AG04450 (cell line): ENCODE measurements at regions not wholly inside any gene's neighbourhood (a gene's known extent, or its start where the extent isn't known, plus 50 kb on each side); places are given as distances from the start of the nearest gene placed in this dataset.

Source experiments
- CTCF ChIA-PET: fragments of 300-600, 350-600 bp; formaldehyde crosslinking; extraction: SDS; loops from one replicate; lab custom pipeline; 2022; ENCODE audit warnings: antibody characterized with exemption, inconsistent platforms; lab: Charles Lee
- POLR2A ChIA-PET: fragments of 350-600 bp; formaldehyde crosslinking; extraction: SDS; loops from one replicate; lab custom pipeline; 2021; ENCODE audit warnings: antibody characterized with exemption, inconsistent platforms; lab: Yijun Ruan, JAX
- DNase-seq: peaks from one replicate; pipeline ENCODE4 v3.0.0-alpha.2; 2011; ENCODE audit warnings: low read depth, low spot score
- H3K27ac ChIP-seq: one replicate; pipeline ENCODE4 v1.5.1; 2012; ENCODE audit warnings: low read depth, low read length, control low read depth
- H3K27me3 ChIP-seq: one replicate; pipeline ENCODE4 v1.6.0; 2012; ENCODE audit warnings: low read length; ENCODE audit not compliant: control insufficient read depth, insufficient read depth
- H3K4me3 ChIP-seq: 2 replicates; pipeline ENCODE4 v1.5.1; 2011; ENCODE audit warnings: mild to moderate bottlenecking, low read depth, low read length, control low read depth
- H3K9me3 ChIP-seq: 2 replicates; pipeline ENCODE4 v1.5.1; 2012; ENCODE audit warnings: low read length; ENCODE audit not compliant: control insufficient read depth, insufficient read depth
- CTCF ChIP-seq: IDR thresholded peaks from 2 replicates; pipeline ENCODE4 v1.5.1; 2011; ENCODE audit warnings: low read depth, low read length, control low read depth, inconsistent platforms

GRCh38 chr3:17947833-17948232, 205.4 kb upstream of the TBC1D5 start:
- Histone ChIP-seq H3K9me3 (no peaks in the 10 kb centered on the region), H3K4me3 (no peak overlapping the region), H3K27me3 (no peaks in the 10 kb centered on the region), H3K27ac (no peak overlapping the region)
- CTCF ChIA-PET, result no interaction called here
- TF ChIP-seq CTCF, result no peak
- POLR2A ChIA-PET, result no interaction called here
- no peak for DNase-seq

- POLR2A ChIA-PET, result no interaction called here
- H3K4me3 ChIP-seq, result no peak overlapping the region
- H3K9me3 ChIP-seq, result no peaks in the 10 kb centered on the region
- CTCF ChIA-PET, result interaction anchor here (0.7 kb wide), 1 partner anchor 106 kb away, joined by 3 read pairs; no protein-coding TSS in a partner anchor
- H3K27me3 ChIP-seq, result no peaks in the 10 kb centered on the region
- no peak for DNase-seq
- no peak overlapping the region for H3K27ac ChIP-seq
- no peak for TF ChIP-seq CTCF
Observed at GRCh38 chr3:17946619-17947018, 204.2 kb upstream of the TBC1D5 start.

GRCh38 chr3:17945799-17946399, 203.5 kb upstream of the TBC1D5 start:
- DNase-seq, result no peak
- no peak for TF ChIP-seq CTCF
- Histone ChIP-seq H3K9me3 (no peaks in the 10 kb centered on the region), H3K27ac (no peak overlapping the region), H3K4me3 (no peak overlapping the region), H3K27me3 (no peaks in the 10 kb centered on the region)
- ChIA-PET CTCF (no interaction called here), POLR2A (no interaction called here)

- H3K27ac ChIP-seq, result no peak overlapping the region
- no peak for TF ChIP-seq CTCF
- POLR2A ChIA-PET, result no interaction called here
- H3K27me3 ChIP-seq, result no peaks in the 10 kb centered on the region
- no peak overlapping the region for H3K4me3 ChIP-seq
- DNase-seq, result no peak
- CTCF ChIA-PET, result no interaction called here
- H3K9me3 ChIP-seq, result no peaks in the 10 kb centered on the region
Observed at GRCh38 chr3:17945018-17945798, 202.8 kb upstream of the TBC1D5 start.

GRCh38 chr3:17942856-17943255, 200.4 kb upstream of the TBC1D5 start:
- Histone ChIP-seq H3K9me3 (no peaks in the 10 kb centered on the region), H3K27me3 (no peaks in the 10 kb centered on the region), H3K27ac (no peak overlapping the region), H3K4me3 (no peak overlapping the region)
- ChIA-PET POLR2A (no interaction called here), CTCF (no interaction called here)
- DNase-seq, result no peak
- TF ChIP-seq CTCF, result no peak
